ENCODE measurements at regions not wholly inside any gene's neighbourhood (a gene's known extent, or its start where the extent isn't known, plus 50 kb on each side); places are given as distances from the start of the nearest gene placed in this dataset.
"Not testable (repeated sequence)": the region's sequence is repeated elsewhere in the genome, so short reads cannot be mapped to it uniquely, and the experiment has no call there.

GRCh38 chr9:87423885-87424284, 73.8 kb upstream of the DAPK1 start:
- not testable (repeated sequence) for DNase-seq

- DNase-seq = no peak
Observed at GRCh38 chr9:87425202-87425601, 72.5 kb upstream of the DAPK1 start.

GRCh38 chr9:87427851-87428506, 69.7 kb upstream of the DAPK1 start:
- no peak for DNase-seq

GRCh38 chr9:87428659-87429058, 69.0 kb upstream of the DAPK1 start:
- no peak for DNase-seq

DNA sequence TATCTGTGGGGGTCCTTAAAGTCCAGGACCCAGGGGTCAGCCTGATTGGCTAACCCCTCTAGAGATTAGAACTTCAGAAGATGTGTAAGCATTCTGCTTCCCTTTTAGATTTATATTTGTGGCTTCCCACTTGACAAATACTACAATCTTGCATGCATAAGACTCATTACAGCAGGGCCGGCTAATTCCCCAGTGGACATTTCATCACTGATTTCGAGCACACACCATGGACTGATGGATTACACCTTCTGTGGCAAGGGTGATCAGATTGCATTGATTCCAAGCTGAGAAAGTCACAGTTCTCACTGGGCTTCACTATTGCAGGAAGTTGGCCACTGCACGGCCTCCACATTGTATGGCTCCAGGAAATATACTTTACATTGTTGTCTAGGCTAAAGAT, 65.8 kb upstream of the DAPK1 start:
- DNase-seq = no peak

GRCh38 chr9:87433853-87434252, 63.8 kb upstream of the DAPK1 start:
- no peak for DNase-seq

DNA sequence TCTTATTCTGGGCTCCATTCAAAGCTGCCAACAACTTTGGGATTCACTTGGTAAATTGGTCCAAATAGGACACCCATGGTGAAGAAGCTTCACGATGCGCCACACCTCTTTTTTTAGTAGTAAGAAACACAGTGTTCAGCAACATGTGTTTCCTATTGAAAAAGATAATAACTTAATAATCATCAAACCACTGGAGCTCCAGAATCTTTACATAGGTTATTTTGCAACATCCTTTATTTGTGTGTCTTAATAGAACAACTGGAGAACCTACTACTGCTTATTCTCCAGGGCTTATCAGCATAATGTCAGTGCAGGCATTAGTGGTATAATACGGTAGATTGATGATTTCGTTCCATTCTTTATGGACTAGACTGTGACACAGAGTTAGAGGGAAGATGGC, 63.3 kb upstream of the DAPK1 start:
- no peak for DNase-seq

DNA sequence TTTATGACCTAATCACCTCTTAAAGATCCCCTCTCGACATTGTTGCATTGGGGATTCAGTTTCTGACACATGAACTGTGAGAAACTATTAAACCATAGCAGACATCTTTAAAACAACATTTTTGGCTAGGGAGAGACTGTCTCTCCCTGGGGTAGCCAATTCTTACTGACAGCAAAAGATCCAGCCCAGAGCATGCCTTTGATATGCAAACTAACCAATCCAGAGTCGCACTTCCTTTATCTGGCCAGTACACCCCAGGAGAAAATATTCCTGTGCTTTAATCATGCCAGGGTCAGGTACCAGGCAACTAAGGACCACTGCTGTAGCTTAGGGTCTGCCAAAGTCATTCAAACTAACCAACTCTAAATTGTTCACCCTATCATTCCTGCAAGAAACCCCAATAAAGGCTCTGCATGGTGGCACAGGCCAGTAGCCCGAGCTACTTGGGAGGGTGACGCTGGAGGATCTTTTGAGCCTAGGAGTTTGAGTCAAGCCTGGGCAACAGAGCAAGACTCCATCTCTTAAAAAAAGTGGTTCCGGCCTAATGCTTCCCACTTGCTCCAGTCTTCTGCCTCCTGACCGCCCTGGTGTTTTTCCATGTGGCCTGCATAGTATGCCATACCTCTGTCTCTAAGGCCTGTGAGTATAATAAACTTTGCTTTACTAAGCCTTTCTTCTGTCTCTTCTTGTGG, 62.3 kb upstream of the DAPK1 start:
- no peak for DNase-seq

DNA sequence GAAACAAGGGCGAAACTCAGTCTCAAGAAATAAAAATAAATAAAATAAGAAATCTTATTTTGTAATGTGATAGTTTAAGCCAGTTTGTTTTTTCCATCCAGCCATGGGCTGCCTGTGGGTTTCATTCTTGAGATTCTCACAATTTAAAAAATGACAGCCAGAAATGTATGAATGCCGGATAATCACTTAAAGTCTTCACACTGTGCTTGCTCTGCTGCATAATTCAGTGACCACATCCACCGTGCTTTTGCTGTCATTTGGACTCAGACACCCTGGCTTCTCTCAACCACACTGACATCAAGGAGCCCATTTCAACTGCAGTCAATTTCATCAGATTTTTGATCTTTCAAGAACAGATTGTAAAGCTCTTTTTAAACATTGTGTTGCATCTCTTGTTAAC, 61.0 kb upstream of the DAPK1 start:
- no peak for DNase-seq

- DNase-seq = no peak
Observed at GRCh38 chr9:87437966-87438365, 59.7 kb upstream of the DAPK1 start.

DNA sequence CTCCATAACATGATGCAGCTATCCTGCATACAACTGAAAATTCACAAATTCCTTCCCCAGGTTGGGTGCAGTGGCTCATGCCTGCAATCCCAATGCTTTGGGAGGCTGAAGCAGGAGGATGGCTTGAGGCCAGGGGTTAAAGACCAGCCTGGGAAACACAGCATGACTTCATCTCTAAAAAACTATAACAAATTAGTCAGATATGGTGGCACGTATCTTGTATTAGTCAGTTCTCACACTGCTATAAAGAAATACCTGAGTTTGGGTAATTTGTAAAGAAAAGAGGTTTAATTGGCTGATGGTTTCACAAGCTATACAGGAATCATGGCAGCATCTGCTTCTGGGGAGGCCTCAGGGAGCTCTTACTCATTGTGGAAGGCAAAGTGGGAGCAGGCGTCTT, 56.4 kb upstream of the DAPK1 start:
- DNase-seq = no peak

GRCh38 chr9:87442451-87442850, 55.2 kb upstream of the DAPK1 start:
- DNase-seq = no peak

- DNase-seq = peak in 1 of 14 donors; percentile 52
Observed at GRCh38 chr9:87443006-87443405, 54.7 kb upstream of the DAPK1 start.

DNA sequence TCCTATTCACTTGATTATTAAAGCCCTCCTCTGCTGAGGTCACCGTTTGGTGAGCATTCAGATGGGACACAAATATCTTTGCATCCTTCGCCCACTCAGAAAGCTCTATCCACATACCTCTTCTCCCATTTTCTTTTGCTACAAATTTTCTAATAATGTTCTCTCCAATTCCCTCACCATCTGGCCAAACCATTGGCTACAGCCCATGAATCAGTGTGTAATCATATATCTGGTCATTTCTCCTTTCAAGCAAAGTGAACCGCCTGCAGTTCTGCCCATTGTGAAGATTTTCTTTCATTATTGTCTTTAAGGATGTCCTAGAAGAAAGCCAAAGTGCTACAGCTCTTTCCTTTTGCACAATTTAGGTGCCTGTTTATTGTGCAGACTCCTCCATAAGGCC, 54.2 kb upstream of the DAPK1 start:
- peak in 1 of 14 donors; percentile 46 for DNase-seq

DNA sequence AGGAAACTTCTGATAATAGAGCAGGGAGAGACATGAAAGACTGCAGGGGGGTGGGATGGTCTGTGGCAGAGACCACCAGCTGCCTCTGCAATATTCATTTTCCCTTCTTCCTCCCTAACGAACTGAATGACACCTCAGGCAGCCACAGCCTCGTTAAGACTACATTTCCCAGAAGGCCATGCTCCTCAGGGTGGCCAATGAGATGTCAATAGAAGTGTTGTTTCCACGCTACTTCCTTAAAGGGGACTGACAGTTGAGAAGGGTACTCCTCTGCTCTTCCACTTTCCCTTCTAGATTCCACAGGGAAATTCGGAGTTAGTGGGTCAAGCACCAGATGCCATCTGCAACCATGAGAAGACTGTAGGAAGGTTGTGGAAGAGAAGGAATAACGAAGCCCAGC, 52.0 kb upstream of the DAPK1 start:
- peak in 6 of 14 donors; percentile 1 to 8 (median 4) for DNase-seq

- DNase-seq = no peak
Observed at GRCh38 chr9:87446527-87446926, 51.1 kb upstream of the DAPK1 start.

- no peak for DNase-seq
Observed at GRCh38 chr9:87447547-87448432, 49.9 kb upstream of the DAPK1 start.
